HCT116 (cell line): ENCODE measurements at regions not wholly inside any gene's neighbourhood (a gene's known extent, or its start where the extent isn't known, plus 50 kb on each side); places are given as distances from the start of the nearest gene placed in this dataset.

ENCODE experiments used
- ATAC-seq: fragments of 200-7000 bp; cut with Tn5 transposase; 2 replicates; pipeline ENCODE4 v1.9.1; 2020; ENCODE audit warnings: mild to moderate bottlenecking, moderate library complexity
- BruUV-seq: library from RNA; stranded (reverse); fragments of 400-500 nt; replicated peaks from 2 replicates; lab custom pipeline; 2021; lab: Mats Ljungman, UMichigan
- CTCF ChIA-PET: fragments of 300-600 bp; sonication (Branson Sonifier 250); formaldehyde crosslinking; loops from one replicate; lab custom pipeline; 2021; ENCODE audit warnings: antibody characterized with exemption; lab: Charles Lee
- POLR2A ChIA-PET: fragments of 300-600, 350-600 bp; sonication (Branson Sonifier 250); formaldehyde crosslinking; loops from one replicate; lab custom pipeline; 2021; ENCODE audit warnings: antibody characterized with exemption; lab: Charles Lee
- RAD21 ChIA-PET, 2 experiments: fragments of 300-600 bp; sonication (Branson Sonifier 250); formaldehyde crosslinking; loops; one replicate each; lab custom pipeline; 2023; ENCODE audit warnings: low total read pairs in 2 of 2; ENCODE audit not compliant: uncharacterized antibody in 2 of 2, unreplicated experiment in 2 of 2, low non-redundant PET in 1 of 2; lab: Charles Lee
- DNase-seq: peaks from one replicate; pipeline ENCODE4 v3.0.0-alpha.2; 2010; ENCODE audit warnings: low read depth, low spot score
- H2AFZ ChIP-seq: fragments of 200-600 bp; shearing (Covaris generic), sonication (generic); 2 replicates; pipeline ENCODE4 v1.6.1; 2017; ENCODE audit warnings: low read depth, mixed run types, mixed read lengths, antibody characterized with exemption, low read length; ENCODE audit not compliant: poor library complexity, severe bottlenecking
- H3K27ac ChIP-seq: 2 replicates; pipeline ENCODE4 v1.5.1; 2012; ENCODE audit warnings: low read depth, low read length
- H3K27me3 ChIP-seq: fragments of 200-600 bp; sonication (generic); 2 replicates; pipeline ENCODE4 v1.6.1; 2016; ENCODE audit warnings: mixed run types, low read length, mixed read lengths; ENCODE audit not compliant: insufficient read depth
- H3K36me3 ChIP-seq, 2 experiments: fragments of 200-500 bp in 1 of 2; fragments of 200-600 bp in 1 of 2; sonication (Bioruptor generic) in 1 of 2; sonication (generic) in 1 of 2; 2 replicates each; pipeline versions ENCODE4 v1.5.1 to v1.6.1; 2014 to 2016; ENCODE audit warnings: low read length in 2 of 2, inconsistent platforms in 1 of 2, mixed read lengths in 1 of 2, mixed run types in 1 of 2; ENCODE audit not compliant: insufficient read depth in 2 of 2, control insufficient read depth in 1 of 2
- H3K4me1 ChIP-seq, 2 experiments: fragments of 200-600 bp in 1 of 2; sonication (generic) in 1 of 2; 2 replicates each; pipeline versions ENCODE4 v1.5.1 to v1.6.1; 2012 to 2017; ENCODE audit warnings: low read length in 2 of 2, inconsistent platforms in 1 of 2, mild to moderate bottlenecking in 1 of 2, mixed read lengths in 1 of 2, mixed run types in 1 of 2, moderate library complexity in 1 of 2; ENCODE audit not compliant: insufficient read depth in 2 of 2, control insufficient read depth in 1 of 2
- H3K4me2 ChIP-seq: fragments of 200-600 bp; sonication (generic); 2 replicates; pipeline ENCODE4 v1.6.1; 2017; ENCODE audit warnings: mixed run types, low read length, mixed read lengths
- H3K4me3 ChIP-seq, 2 experiments: fragments of 200-600 bp in 1 of 2; sonication (generic) in 1 of 2; replicated peaks in 1 of 2; 2 replicates each; pipeline ENCODE4 v1.5.1; 2011 to 2016; ENCODE audit warnings: low read length in 2 of 2, control low read depth in 1 of 2, low read depth in 1 of 2, mild to moderate bottlenecking in 1 of 2, mixed read lengths in 1 of 2, mixed run types in 1 of 2
- H3K79me2 ChIP-seq: fragments of 200-600 bp; sonication (generic); 2 replicates; pipeline ENCODE4 v1.6.1; 2017; ENCODE audit warnings: mild to moderate bottlenecking, mixed run types, low read length, moderate library complexity, mixed read lengths; ENCODE audit not compliant: insufficient read depth
- H3K9ac ChIP-seq: fragments of 200-600 bp; sonication (generic); 2 replicates; pipeline ENCODE4 v1.6.1; 2016; ENCODE audit warnings: low read length, mixed read lengths
- H3K9me2 ChIP-seq: fragments of 200-600 bp; sonication (generic), shearing (Covaris generic); 2 replicates; pipeline ENCODE4 v1.6.1; 2017; ENCODE audit warnings: mixed run types, mild to moderate bottlenecking, moderate library complexity; ENCODE audit not compliant: insufficient read depth
- H3K9me3 ChIP-seq, 2 experiments: fragments of 200-500 bp in 1 of 2; fragments of 200-600 bp in 1 of 2; sonication (Bioruptor generic) in 1 of 2; sonication (generic) in 1 of 2; 2 replicates each; pipeline ENCODE4 v1.6.1; 2014 to 2017; ENCODE audit warnings: low read length in 2 of 2, mixed read lengths in 2 of 2, inconsistent platforms in 1 of 2, low read depth in 1 of 2, mild to moderate bottlenecking in 1 of 2, mixed run types in 1 of 2, moderate library complexity in 1 of 2; ENCODE audit not compliant: control insufficient read depth in 1 of 2, insufficient read depth in 1 of 2
- H4K20me1 ChIP-seq: fragments of 200-600 bp; sonication (generic), shearing (Covaris generic); 2 replicates; pipeline ENCODE4 v1.6.1; 2017; ENCODE audit warnings: mixed run types, mild to moderate bottlenecking, moderate library complexity; ENCODE audit not compliant: insufficient read depth
- CEBPB ChIP-seq: IDR thresholded peaks from 2 replicates; pipeline ENCODE4 v1.6.1; 2012; ENCODE audit warnings: low read depth
- EGR1 ChIP-seq: IDR thresholded peaks from 2 replicates; pipeline ENCODE4 v1.6.1; 2012; ENCODE audit warnings: low read depth
- EZH2 ChIP-seq: fragments of 200-600 bp; sonication (generic); IDR thresholded peaks from 2 replicates; pipeline ENCODE4 v1.6.1; 2017; ENCODE audit warnings: antibody characterized with exemption, mixed run types
- EZH2phosphoT487 ChIP-seq: fragments of 200-600 bp; IDR thresholded peaks from 2 replicates; pipeline ENCODE4 v1.6.1; 2018; ENCODE audit warnings: antibody characterized with exemption, borderline replicate concordance
- FOSL1 ChIP-seq: IDR thresholded peaks from 2 replicates; pipeline ENCODE4 v1.6.1; 2012; ENCODE audit warnings: low read depth
- JUND ChIP-seq: IDR thresholded peaks from 2 replicates; pipeline ENCODE4 v1.6.1; 2012
- RAD21 ChIP-seq: IDR thresholded peaks from 2 replicates; pipeline ENCODE4 v1.6.1; 2012; ENCODE audit warnings: low read depth, mild to moderate bottlenecking
- SIN3A ChIP-seq: IDR thresholded peaks from 2 replicates; pipeline ENCODE4 v1.6.1; 2012; ENCODE audit warnings: low read depth
- SP1 ChIP-seq: IDR thresholded peaks from 2 replicates; pipeline ENCODE4 v1.6.1; 2012; ENCODE audit warnings: low read depth
- SRF ChIP-seq: IDR thresholded peaks from 2 replicates; pipeline ENCODE4 v1.6.1; 2012; ENCODE audit warnings: low read depth
- YY1 ChIP-seq: IDR thresholded peaks from 2 replicates; pipeline ENCODE4 v1.6.1; 2011; ENCODE audit warnings: low read length, low read depth, moderate library complexity, mild to moderate bottlenecking; ENCODE audit not compliant: insufficient replicate concordance; ENCODE audit errors: extremely low read depth
- ZNF274 ChIP-seq: fragments of 200-500 bp; sonication (Bioruptor generic); IDR thresholded peaks from 2 replicates; pipeline ENCODE4 v1.6.1; 2014; ENCODE audit warnings: mild to moderate bottlenecking, low read depth, low read length, inconsistent platforms
- intact Hi-C: fragments of 100-400 bp; cut with micrococcal nuclease; formaldehyde crosslinking; loops from 2 replicates; pipeline ENCODE4 v1.10.0; 2022
- TF ChIP-seq, protein P1 (sequence below), 3 experiments: fragments of 200-600 bp in 1 of 3; sonication (generic) in 1 of 3; IDR thresholded peaks in 2 of 3; conservative IDR thresholded peaks in 1 of 3; 2 replicates each; pipeline ENCODE4 v1.5.1; 2012 to 2017; ENCODE audit warnings: low read depth in 2 of 3, low read length in 2 of 3, antibody characterized with exemption in 1 of 3, borderline replicate concordance in 1 of 3, control low read depth in 1 of 3, mild to moderate bottlenecking in 1 of 3, mixed read lengths in 1 of 3, mixed run types in 1 of 3, moderate library complexity in 1 of 3; ENCODE audit not compliant: insufficient read depth in 1 of 3
- TF ChIP-seq, protein P2 (sequence below): IDR thresholded peaks from 2 replicates; pipeline ENCODE4 v1.6.1; 2012; ENCODE audit warnings: low read depth
- TF ChIP-seq, protein P3 (sequence below): IDR thresholded peaks from 2 replicates; pipeline ENCODE4 v1.6.1; 2011; ENCODE audit warnings: mild to moderate bottlenecking, low read length, moderate library complexity; ENCODE audit not compliant: insufficient replicate concordance; ENCODE audit errors: extremely low read depth
- TF ChIP-seq, protein P4 (sequence below): IDR thresholded peaks from 2 replicates; pipeline ENCODE4 v1.6.1; 2012

DNA sequence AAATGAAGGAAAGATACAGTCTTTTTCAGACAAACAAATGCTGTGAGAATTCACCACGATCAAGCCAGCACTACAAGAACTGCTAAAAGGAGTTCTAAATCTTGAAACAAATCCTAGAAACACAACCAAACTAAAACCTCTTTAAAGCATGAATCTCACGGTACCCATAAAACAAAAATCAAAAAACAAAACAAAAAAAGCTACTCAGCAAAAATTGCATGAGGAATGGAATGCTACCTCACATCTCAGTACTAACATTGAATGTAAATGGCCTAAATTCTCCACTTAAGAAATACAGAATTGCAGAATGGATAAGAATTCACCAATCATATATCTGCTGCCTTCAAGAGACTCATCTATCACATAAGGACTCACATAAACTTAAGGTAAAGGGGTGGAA, 300.1 kb downstream of the NAF1 start:
- Histone ChIP-seq H3K27me3 (no peaks in the 10 kb centered on the region), H3K36me3 (no peaks in the 10 kb centered on the region), H3K4me2 (no peak overlapping the region), H3K79me2 (no peaks in the 10 kb centered on the region), H2AFZ (no peak overlapping the region), H3K9me3 (no peaks in the 10 kb centered on the region), H4K20me1 (no peaks in the 10 kb centered on the region), H3K9ac (no peak overlapping the region), H3K9me2 (no peaks in the 10 kb centered on the region), H3K4me1 (no peaks in the 10 kb centered on the region), H3K27ac (no peak overlapping the region), H3K4me3 (no peak overlapping the region)
- intact Hi-C loops, result no loop called here
- TF ChIP-seq, protein P1, sequence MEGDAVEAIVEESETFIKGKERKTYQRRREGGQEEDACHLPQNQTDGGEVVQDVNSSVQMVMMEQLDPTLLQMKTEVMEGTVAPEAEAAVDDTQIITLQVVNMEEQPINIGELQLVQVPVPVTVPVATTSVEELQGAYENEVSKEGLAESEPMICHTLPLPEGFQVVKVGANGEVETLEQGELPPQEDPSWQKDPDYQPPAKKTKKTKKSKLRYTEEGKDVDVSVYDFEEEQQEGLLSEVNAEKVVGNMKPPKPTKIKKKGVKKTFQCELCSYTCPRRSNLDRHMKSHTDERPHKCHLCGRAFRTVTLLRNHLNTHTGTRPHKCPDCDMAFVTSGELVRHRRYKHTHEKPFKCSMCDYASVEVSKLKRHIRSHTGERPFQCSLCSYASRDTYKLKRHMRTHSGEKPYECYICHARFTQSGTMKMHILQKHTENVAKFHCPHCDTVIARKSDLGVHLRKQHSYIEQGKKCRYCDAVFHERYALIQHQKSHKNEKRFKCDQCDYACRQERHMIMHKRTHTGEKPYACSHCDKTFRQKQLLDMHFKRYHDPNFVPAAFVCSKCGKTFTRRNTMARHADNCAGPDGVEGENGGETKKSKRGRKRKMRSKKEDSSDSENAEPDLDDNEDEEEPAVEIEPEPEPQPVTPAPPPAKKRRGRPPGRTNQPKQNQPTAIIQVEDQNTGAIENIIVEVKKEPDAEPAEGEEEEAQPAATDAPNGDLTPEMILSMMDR (IDR thresholded peaks at IDR 0.05 in 2 of 3, conservative IDR thresholded peaks at IDR 0.05 in 1 of 3; ENCODE audit: borderline replicate concordance in 1 of 3, insufficient read depth in 1 of 3, low read depth in 2 of 3, low read length in 2 of 3), result no peak
- TF ChIP-seq, protein P2, sequence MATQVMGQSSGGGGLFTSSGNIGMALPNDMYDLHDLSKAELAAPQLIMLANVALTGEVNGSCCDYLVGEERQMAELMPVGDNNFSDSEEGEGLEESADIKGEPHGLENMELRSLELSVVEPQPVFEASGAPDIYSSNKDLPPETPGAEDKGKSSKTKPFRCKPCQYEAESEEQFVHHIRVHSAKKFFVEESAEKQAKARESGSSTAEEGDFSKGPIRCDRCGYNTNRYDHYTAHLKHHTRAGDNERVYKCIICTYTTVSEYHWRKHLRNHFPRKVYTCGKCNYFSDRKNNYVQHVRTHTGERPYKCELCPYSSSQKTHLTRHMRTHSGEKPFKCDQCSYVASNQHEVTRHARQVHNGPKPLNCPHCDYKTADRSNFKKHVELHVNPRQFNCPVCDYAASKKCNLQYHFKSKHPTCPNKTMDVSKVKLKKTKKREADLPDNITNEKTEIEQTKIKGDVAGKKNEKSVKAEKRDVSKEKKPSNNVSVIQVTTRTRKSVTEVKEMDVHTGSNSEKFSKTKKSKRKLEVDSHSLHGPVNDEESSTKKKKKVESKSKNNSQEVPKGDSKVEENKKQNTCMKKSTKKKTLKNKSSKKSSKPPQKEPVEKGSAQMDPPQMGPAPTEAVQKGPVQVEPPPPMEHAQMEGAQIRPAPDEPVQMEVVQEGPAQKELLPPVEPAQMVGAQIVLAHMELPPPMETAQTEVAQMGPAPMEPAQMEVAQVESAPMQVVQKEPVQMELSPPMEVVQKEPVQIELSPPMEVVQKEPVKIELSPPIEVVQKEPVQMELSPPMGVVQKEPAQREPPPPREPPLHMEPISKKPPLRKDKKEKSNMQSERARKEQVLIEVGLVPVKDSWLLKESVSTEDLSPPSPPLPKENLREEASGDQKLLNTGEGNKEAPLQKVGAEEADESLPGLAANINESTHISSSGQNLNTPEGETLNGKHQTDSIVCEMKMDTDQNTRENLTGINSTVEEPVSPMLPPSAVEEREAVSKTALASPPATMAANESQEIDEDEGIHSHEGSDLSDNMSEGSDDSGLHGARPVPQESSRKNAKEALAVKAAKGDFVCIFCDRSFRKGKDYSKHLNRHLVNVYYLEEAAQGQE, result no peak
- TF ChIP-seq RAD21 (no peak), ZNF274 (no peak), EGR1 (no peak), YY1 (no peak), SIN3A (no peak), EZH2phosphoT487 (no peak), SP1 (no peak), FOSL1 (no peak), EZH2 (no peak), SRF (no peak), JUND (no peak), CEBPB (no peak)
- TF ChIP-seq, protein P3, sequence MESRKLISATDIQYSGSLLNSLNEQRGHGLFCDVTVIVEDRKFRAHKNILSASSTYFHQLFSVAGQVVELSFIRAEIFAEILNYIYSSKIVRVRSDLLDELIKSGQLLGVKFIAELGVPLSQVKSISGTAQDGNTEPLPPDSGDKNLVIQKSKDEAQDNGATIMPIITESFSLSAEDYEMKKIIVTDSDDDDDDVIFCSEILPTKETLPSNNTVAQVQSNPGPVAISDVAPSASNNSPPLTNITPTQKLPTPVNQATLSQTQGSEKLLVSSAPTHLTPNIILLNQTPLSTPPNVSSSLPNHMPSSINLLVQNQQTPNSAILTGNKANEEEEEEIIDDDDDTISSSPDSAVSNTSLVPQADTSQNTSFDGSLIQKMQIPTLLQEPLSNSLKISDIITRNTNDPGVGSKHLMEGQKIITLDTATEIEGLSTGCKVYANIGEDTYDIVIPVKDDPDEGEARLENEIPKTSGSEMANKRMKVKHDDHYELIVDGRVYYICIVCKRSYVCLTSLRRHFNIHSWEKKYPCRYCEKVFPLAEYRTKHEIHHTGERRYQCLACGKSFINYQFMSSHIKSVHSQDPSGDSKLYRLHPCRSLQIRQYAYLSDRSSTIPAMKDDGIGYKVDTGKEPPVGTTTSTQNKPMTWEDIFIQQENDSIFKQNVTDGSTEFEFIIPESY, result no peak
- TF ChIP-seq, protein P4, sequence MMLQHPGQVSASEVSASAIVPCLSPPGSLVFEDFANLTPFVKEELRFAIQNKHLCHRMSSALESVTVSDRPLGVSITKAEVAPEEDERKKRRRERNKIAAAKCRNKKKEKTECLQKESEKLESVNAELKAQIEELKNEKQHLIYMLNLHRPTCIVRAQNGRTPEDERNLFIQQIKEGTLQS, result no peak
- ChIA-PET RAD21 (no interaction called here), CTCF (no interaction called here), POLR2A (no interaction called here)
- ATAC-seq, result no peak
- BruUV-seq, result no TSS peak
- no peak for DNase-seq
